PC-9 (cell line): ENCODE measurements at regions not wholly inside any gene's neighbourhood (a gene's known extent, or its start where the extent isn't known, plus 50 kb on each side); places are given as distances from the start of the nearest gene placed in this dataset.

Experiments
- BruUV-seq: library from RNA; stranded (reverse); fragments of 400-500 nt; replicated peaks from 2 replicates; lab custom pipeline; 2021; lab: Mats Ljungman, UMichigan
- CTCF ChIA-PET: fragments of 300-600 bp; sonication (Branson Sonifier 250); formaldehyde crosslinking; loops from one replicate; lab custom pipeline; 2022; ENCODE audit warnings: antibody characterized with exemption; lab: Charles Lee
- POLR2A ChIA-PET: fragments of 300-600 bp; sonication (Branson Sonifier 250); formaldehyde crosslinking; loops from one replicate; lab custom pipeline; 2022; ENCODE audit warnings: antibody characterized with exemption; ENCODE audit not compliant: unreplicated experiment; lab: Charles Lee
- DNase-seq, 2 experiments: peaks; one replicate each; pipeline versions ENCODE4 v3.0.0 to v3.0.0-alpha.2; 2015 to 2022; ENCODE audit warnings: mixed read lengths in 1 of 2
- H2AFZ ChIP-seq: fragments of 200-600 bp; sonication (generic); 2 replicates; pipeline ENCODE4 v1.8.1; 2017; ENCODE audit warnings: antibody characterized with exemption
- H3F3A ChIP-seq: fragments of 200-600 bp; sonication (generic); 2 replicates; pipeline ENCODE4 v1.8.1; 2017; ENCODE audit warnings: antibody characterized with exemption, mild to moderate bottlenecking, low read depth; ENCODE audit not compliant: insufficient read depth
- H3K27ac ChIP-seq: fragments of 200-600 bp; sonication (generic); 2 replicates; pipeline ENCODE4 v1.6.1; 2016; ENCODE audit warnings: mixed run types
- H3K27me3 ChIP-seq: fragments of 200-600 bp; sonication (generic); 2 replicates; pipeline ENCODE4 v1.6.1; 2016; ENCODE audit warnings: low read depth, mixed run types; ENCODE audit not compliant: insufficient read depth
- H3K36me3 ChIP-seq: fragments of 200-600 bp; sonication (generic); 2 replicates; pipeline ENCODE4 v1.6.1; 2016; ENCODE audit warnings: low read depth, mixed run types
- H3K4me1 ChIP-seq: fragments of 200-600 bp; sonication (generic); replicated peaks from 2 replicates; pipeline ENCODE4 v1.6.1; 2016; ENCODE audit warnings: mixed run types; ENCODE audit not compliant: insufficient read depth
- H3K4me2 ChIP-seq: fragments of 200-600 bp; sonication (generic); 2 replicates; pipeline ENCODE4 v1.6.1; 2017; ENCODE audit warnings: mixed run types
- H3K4me3 ChIP-seq: fragments of 200-600 bp; sonication (generic); 2 replicates; pipeline ENCODE4 v1.6.1; 2016; ENCODE audit warnings: mixed run types
- H3K79me2 ChIP-seq: fragments of 200-600 bp; sonication (generic); 2 replicates; pipeline ENCODE4 v1.6.1; 2017; ENCODE audit warnings: low read depth, mixed run types
- H3K9me2 ChIP-seq: fragments of 200-600 bp; sonication (generic); 2 replicates; pipeline ENCODE4 v1.8.1; 2017; ENCODE audit warnings: mild to moderate bottlenecking; ENCODE audit not compliant: insufficient read depth
- H3K9me3 ChIP-seq: fragments of 200-600 bp; sonication (generic); 2 replicates; pipeline ENCODE4 v1.8.1; 2016; ENCODE audit warnings: low read depth; ENCODE audit not compliant: insufficient read depth
- H4K20me1 ChIP-seq: fragments of 200-600 bp; sonication (generic); 2 replicates; pipeline ENCODE4 v1.8.1; 2017; ENCODE audit not compliant: insufficient read depth
- EZH2 ChIP-seq: fragments of 200-600 bp; sonication (generic); IDR thresholded peaks from 2 replicates; pipeline ENCODE4 v1.8.0; 2017; ENCODE audit warnings: antibody characterized with exemption, low read depth
- intact Hi-C: fragments of 100-400 bp; cut with micrococcal nuclease; formaldehyde crosslinking; loops from one replicate; pipeline ENCODE4 v1.10.0; 2022; ENCODE audit not compliant: unreplicated experiment
- TF ChIP-seq, protein P1 (sequence below): fragments of 200-600 bp; sonication (generic); conservative IDR thresholded peaks from 2 replicates; pipeline ENCODE4 v1.6.1; 2017; ENCODE audit warnings: mixed run types, antibody characterized with exemption, mild to moderate bottlenecking, moderate library complexity

DNA sequence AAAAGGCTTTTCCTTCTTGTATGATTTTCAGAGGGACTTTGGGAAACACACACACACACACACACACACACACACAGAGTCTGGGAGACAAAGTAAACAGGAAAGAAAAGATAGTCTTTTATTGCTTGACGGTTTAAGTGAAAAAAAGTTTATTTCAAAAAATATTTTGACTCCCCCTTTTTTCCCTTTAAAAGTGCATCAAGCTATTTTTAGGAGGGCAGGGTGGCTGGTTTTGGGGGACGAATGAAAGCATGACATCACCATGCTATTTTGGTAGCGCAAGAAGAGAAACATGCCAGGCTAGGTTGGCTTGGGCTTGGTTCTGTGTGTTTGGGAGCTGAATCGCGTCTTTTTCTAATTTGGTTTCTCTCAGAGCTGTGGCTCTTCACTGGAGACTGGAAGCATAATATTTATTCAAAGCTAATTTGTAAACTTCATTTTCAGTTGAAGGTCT lies 129.2 kb downstream of the BAMBI start:
- POLR2A ChIA-PET, result no interaction called here

DNA sequence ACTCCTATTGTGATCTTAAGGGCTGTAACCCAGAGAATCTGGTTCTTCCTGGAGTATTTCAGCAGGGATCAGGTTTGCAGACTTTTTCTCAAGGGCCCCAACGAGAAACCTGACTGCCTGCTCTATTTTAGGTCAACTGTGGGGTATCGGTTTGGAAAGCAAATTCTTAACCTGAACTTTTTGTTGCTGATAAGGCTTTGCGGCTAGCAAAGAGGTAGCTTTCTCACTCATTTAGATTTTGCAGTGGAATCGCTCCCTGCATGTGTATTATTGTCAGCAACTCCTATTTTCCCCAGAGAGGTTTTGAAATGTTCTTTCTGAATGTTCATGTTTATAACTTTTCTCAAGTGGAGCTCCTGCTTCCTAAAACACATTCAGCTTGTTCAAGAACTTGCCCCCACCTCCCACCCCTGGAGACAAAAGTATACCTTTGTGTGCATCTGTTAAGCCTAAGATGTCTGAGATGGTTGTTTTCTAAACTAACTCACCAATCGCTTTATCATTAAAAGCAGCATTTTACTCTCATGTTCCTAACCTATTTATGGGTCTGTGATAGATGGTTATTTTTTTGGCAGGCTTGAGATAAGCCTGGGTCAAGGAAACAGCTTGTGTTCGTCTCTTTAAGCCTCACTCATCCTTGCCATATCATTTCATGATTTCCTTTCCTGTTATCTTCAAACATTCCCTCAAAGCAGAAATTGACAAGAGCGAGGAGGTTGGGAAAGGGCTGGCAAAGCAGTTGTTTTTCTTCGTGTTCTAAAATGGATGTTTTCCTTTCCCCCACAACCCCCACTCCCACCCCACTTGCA lies 129.8 kb downstream of the BAMBI start:
- H3K79me2 ChIP-seq, result no peaks in the 10 kb centered on the region
- no peaks in the 10 kb centered on the region for H3K27me3 ChIP-seq
- CTCF ChIA-PET, result no interaction called here
- intact Hi-C loops, result no loop called here
- no peaks in the 10 kb centered on the region for H4K20me1 ChIP-seq
- BruUV-seq, result no TSS peak
- H3K4me2 ChIP-seq, result no peak overlapping the region
- TF ChIP-seq, protein P1, sequence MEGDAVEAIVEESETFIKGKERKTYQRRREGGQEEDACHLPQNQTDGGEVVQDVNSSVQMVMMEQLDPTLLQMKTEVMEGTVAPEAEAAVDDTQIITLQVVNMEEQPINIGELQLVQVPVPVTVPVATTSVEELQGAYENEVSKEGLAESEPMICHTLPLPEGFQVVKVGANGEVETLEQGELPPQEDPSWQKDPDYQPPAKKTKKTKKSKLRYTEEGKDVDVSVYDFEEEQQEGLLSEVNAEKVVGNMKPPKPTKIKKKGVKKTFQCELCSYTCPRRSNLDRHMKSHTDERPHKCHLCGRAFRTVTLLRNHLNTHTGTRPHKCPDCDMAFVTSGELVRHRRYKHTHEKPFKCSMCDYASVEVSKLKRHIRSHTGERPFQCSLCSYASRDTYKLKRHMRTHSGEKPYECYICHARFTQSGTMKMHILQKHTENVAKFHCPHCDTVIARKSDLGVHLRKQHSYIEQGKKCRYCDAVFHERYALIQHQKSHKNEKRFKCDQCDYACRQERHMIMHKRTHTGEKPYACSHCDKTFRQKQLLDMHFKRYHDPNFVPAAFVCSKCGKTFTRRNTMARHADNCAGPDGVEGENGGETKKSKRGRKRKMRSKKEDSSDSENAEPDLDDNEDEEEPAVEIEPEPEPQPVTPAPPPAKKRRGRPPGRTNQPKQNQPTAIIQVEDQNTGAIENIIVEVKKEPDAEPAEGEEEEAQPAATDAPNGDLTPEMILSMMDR, result no peak
- TF ChIP-seq EZH2, result no peak
- DNase-seq, result no peak
- H3K9me2 ChIP-seq, result no peaks in the 10 kb centered on the region
- POLR2A ChIA-PET, result no interaction called here
- H3F3A ChIP-seq, result no peaks in the 10 kb centered on the region
- no peaks in the 10 kb centered on the region for H3K9me3 ChIP-seq
- no peaks in the 10 kb centered on the region for H3K36me3 ChIP-seq
- no peak overlapping the region for H3K27ac ChIP-seq
- no peaks in the 10 kb centered on the region for H3K4me1 ChIP-seq
- no peak overlapping the region for H2AFZ ChIP-seq
- no peak overlapping the region for H3K4me3 ChIP-seq

More for the DNA sequence above, 129.2 kb downstream of the BAMBI start:
- H4K20me1 ChIP-seq, result no peaks in the 10 kb centered on the region
- H3K4me1 ChIP-seq, result no peaks in the 10 kb centered on the region
- BruUV-seq, result no TSS peak
- H3K27me3 ChIP-seq, result no peaks in the 10 kb centered on the region
- no peak for DNase-seq
- no peaks in the 10 kb centered on the region for H3K36me3 ChIP-seq
- H2AFZ ChIP-seq, result no peak overlapping the region
- H3K4me3 ChIP-seq, result no peak overlapping the region
- no peaks in the 10 kb centered on the region for H3K9me3 ChIP-seq
- CTCF ChIA-PET, result no interaction called here
- H3K4me2 ChIP-seq, result no peak overlapping the region
- no peaks in the 10 kb centered on the region for H3K79me2 ChIP-seq
- no peaks in the 10 kb centered on the region for H3K9me2 ChIP-seq
- intact Hi-C loops, result no loop called here
- H3K27ac ChIP-seq, result no peak overlapping the region
- no peak for TF ChIP-seq EZH2
- TF ChIP-seq, protein P1, result no peak
- H3F3A ChIP-seq, result no peaks in the 10 kb centered on the region

DNA sequence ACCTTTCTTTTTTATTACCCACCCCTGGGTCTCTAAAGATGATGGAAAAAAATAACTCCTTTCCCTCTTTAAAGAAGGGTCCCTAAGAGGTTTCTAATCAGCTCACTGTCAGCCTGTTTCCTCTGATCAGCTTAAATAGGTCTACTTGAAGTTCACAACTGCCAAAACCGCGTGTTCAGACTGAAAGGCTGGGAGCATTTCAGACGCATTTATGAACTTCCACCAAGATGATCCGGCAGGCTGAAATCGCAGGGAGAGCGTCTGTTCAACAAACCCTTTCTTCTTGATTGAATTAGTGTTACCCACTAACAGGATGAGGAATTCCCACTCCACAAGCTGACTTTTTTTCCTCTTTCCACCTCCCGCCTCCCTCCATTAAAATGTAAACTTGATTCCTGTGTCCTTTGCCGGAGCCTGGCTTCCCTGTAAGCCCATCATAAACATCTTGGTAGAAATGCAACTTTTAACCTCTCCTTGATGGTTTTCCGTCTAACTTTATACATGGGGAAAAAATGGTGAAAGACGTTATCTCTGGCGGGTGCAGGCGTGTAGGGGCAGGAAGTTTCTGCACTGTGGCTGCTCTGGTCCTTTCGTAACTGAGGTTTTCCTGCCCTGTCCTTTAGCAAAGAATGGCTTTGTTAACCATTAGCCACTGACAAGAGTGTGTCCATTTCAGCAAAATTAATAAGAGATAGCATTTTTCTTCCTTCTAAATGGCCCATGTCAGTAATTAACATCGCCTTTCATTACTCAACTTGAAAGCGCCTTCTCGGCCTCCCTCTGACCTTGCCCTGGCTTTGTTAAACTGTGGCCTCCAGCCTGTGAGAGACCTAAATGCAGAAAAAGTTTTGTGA lies 130.7 kb downstream of the BAMBI start:
- H3K9me2 ChIP-seq, result no peaks in the 10 kb centered on the region
- CTCF ChIA-PET, result no interaction called here
- no peak overlapping the region for H3K27ac ChIP-seq
- no peaks in the 10 kb centered on the region for H3K9me3 ChIP-seq
- no peak overlapping the region for H3K4me2 ChIP-seq
- BruUV-seq, result no TSS peak
- H3K4me1 ChIP-seq, result no peaks in the 10 kb centered on the region
- intact Hi-C loops, result no loop called here
- H2AFZ ChIP-seq, result no peak overlapping the region
- no peaks in the 10 kb centered on the region for H3K27me3 ChIP-seq
- H4K20me1 ChIP-seq, result no peaks in the 10 kb centered on the region
- no peak for TF ChIP-seq EZH2
- TF ChIP-seq, protein P1, result no peak
- POLR2A ChIA-PET, result no interaction called here
- H3K4me3 ChIP-seq, result no peak overlapping the region
- DNase-seq, result no peak
- no peaks in the 10 kb centered on the region for H3F3A ChIP-seq
- no peaks in the 10 kb centered on the region for H3K36me3 ChIP-seq
- H3K79me2 ChIP-seq, result no peaks in the 10 kb centered on the region
